ENCODE measurements at regions not wholly inside any gene's neighbourhood (a gene's known extent, or its start where the extent isn't known, plus 50 kb on each side); places are given as distances from the start of the nearest gene placed in this dataset.

DNA sequence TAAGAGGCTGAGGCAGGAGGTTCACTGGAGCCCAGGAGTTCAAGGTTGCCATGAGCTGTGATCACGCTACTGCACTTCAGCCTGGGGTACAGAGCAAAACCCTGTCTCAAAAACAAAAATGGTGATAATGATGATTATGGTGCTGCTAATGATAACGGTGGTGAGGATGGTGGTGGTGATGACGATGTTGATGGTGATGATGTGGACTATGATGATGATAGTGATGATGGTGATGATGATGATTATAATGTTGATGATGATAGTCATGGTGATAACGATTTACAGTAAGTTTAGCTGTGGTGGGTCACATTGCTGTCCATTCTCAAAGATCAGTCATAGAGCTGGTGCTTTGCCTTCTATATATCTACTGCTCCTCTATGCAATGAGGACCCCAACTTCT lies 1340.6 kb downstream of the UQCRFS1 start:
- TF ChIP-seq, protein P1, sequence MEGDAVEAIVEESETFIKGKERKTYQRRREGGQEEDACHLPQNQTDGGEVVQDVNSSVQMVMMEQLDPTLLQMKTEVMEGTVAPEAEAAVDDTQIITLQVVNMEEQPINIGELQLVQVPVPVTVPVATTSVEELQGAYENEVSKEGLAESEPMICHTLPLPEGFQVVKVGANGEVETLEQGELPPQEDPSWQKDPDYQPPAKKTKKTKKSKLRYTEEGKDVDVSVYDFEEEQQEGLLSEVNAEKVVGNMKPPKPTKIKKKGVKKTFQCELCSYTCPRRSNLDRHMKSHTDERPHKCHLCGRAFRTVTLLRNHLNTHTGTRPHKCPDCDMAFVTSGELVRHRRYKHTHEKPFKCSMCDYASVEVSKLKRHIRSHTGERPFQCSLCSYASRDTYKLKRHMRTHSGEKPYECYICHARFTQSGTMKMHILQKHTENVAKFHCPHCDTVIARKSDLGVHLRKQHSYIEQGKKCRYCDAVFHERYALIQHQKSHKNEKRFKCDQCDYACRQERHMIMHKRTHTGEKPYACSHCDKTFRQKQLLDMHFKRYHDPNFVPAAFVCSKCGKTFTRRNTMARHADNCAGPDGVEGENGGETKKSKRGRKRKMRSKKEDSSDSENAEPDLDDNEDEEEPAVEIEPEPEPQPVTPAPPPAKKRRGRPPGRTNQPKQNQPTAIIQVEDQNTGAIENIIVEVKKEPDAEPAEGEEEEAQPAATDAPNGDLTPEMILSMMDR (IDR thresholded peaks at IDR 0.05; ENCODE audit: insufficient read depth, low read length): no peak
- TF ChIP-seq POLR2AphosphoS5 (IDR thresholded peaks at IDR 0.05; ENCODE audit: low read depth): no peak
- TF ChIP-seq GABPA (IDR thresholded peaks at IDR 0.05; ENCODE audit: low read depth): no peak
- TF ChIP-seq, protein P2, sequence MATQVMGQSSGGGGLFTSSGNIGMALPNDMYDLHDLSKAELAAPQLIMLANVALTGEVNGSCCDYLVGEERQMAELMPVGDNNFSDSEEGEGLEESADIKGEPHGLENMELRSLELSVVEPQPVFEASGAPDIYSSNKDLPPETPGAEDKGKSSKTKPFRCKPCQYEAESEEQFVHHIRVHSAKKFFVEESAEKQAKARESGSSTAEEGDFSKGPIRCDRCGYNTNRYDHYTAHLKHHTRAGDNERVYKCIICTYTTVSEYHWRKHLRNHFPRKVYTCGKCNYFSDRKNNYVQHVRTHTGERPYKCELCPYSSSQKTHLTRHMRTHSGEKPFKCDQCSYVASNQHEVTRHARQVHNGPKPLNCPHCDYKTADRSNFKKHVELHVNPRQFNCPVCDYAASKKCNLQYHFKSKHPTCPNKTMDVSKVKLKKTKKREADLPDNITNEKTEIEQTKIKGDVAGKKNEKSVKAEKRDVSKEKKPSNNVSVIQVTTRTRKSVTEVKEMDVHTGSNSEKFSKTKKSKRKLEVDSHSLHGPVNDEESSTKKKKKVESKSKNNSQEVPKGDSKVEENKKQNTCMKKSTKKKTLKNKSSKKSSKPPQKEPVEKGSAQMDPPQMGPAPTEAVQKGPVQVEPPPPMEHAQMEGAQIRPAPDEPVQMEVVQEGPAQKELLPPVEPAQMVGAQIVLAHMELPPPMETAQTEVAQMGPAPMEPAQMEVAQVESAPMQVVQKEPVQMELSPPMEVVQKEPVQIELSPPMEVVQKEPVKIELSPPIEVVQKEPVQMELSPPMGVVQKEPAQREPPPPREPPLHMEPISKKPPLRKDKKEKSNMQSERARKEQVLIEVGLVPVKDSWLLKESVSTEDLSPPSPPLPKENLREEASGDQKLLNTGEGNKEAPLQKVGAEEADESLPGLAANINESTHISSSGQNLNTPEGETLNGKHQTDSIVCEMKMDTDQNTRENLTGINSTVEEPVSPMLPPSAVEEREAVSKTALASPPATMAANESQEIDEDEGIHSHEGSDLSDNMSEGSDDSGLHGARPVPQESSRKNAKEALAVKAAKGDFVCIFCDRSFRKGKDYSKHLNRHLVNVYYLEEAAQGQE (IDR thresholded peaks at IDR 0.05; ENCODE audit: insufficient replicate concordance, low read depth): no peak
- TF ChIP-seq SPI1 (IDR thresholded peaks at IDR 0.05; ENCODE audit: borderline replicate concordance, low read depth): no peak
- Histone ChIP-seq H3K27ac (replicated peaks) (no peak overlapping the region), H3K27me3 (ENCODE audit: insufficient read depth, poor library complexity, severe bottlenecking) (no peaks in the 10 kb centered on the region), H3K4me3 (replicated peaks; ENCODE audit: insufficient read depth, low read length) (no peak overlapping the region)
- DNase-seq (ENCODE audit: low read depth in 1 of 2, low spot score in 1 of 2): no peak

DNA sequence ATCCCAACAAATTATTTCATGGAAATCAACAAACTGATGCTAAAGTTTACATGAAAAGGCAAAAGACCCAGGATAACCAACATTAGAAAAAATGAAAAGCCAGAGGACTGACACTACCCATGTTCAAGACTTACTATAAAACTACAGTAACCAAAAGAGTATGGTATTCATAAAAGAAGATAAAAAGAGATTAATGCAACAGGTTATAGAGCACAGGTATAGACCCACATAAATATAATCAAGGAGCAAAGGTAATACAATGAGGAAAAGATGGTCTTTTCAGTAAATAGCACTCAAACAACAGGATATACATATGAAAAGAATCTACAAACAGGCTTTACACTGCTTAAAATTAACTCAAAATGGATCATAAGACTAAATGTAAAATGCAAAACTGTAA lies 1342.7 kb downstream of the UQCRFS1 start:
- Histone ChIP-seq H3K27ac (replicated peaks) (no peak overlapping the region), H3K4me3 (replicated peaks; ENCODE audit: insufficient read depth, low read length) (no peak overlapping the region), H3K27me3 (ENCODE audit: insufficient read depth, poor library complexity, severe bottlenecking) (no peaks in the 10 kb centered on the region)
- TF ChIP-seq, protein P2 (IDR thresholded peaks at IDR 0.05; ENCODE audit: insufficient replicate concordance, low read depth): no peak
- DNase-seq (ENCODE audit: low read depth in 1 of 2, low spot score in 1 of 2): no peak

DNA sequence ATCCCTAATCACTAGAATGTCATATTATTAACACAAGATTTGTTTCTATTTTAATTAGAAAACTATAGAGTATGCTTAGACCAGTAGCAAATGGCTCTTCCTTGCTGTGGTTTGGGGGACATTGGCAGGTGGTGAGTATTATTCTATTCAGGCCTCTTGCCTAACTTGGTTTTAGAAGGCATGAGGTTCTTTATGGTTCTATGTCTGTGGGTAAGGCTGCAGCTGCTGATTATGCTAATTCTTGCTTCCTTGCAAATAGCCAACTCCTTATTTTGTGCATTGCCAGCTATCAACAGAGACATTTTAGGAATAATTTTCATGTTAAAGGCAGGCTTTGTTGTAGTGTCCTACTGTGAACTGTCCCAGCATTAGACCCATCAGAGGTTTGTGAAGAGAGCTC lies 1344.9 kb downstream of the UQCRFS1 start:
- Histone ChIP-seq H3K27me3 (ENCODE audit: insufficient read depth, poor library complexity, severe bottlenecking) (no peaks in the 10 kb centered on the region), H3K27ac (replicated peaks) (no peak overlapping the region), H3K4me3 (replicated peaks; ENCODE audit: insufficient read depth, low read length) (no peak overlapping the region)
- TF ChIP-seq SPI1 (IDR thresholded peaks at IDR 0.05; ENCODE audit: borderline replicate concordance, low read depth) (no peak), GABPA (IDR thresholded peaks at IDR 0.05; ENCODE audit: low read depth) (no peak), POLR2AphosphoS5 (IDR thresholded peaks at IDR 0.05; ENCODE audit: low read depth) (no peak)
- TF ChIP-seq, protein P2 (IDR thresholded peaks at IDR 0.05; ENCODE audit: insufficient replicate concordance, low read depth): no peak
- TF ChIP-seq, protein P1 (IDR thresholded peaks at IDR 0.05; ENCODE audit: insufficient read depth, low read length): no peak
- DNase-seq (ENCODE audit: low read depth in 1 of 2, low spot score in 1 of 2): no peak
